ENCODE measurements at regions not wholly inside any gene's neighbourhood (a gene's known extent, or its start where the extent isn't known, plus 50 kb on each side); places are given as distances from the start of the nearest gene placed in this dataset.

- DNase-seq: no peak
Measured at GRCh38 chr17:27396045-27396444, 60.2 kb upstream of the KSR1 start.

GRCh38 chr17:27396941-27397340, 59.3 kb upstream of the KSR1 start:
- DNase-seq: no peak

- no peak for DNase-seq
Measured at GRCh38 chr17:27398691-27399090, 57.6 kb upstream of the KSR1 start.

GRCh38 chr17:27400991-27401390, 55.3 kb upstream of the KSR1 start:
- DNase-seq: no peak

- no peak for DNase-seq
Measured at GRCh38 chr17:27402943-27403342, 53.3 kb upstream of the KSR1 start.

- no peak for DNase-seq
Measured at GRCh38 chr17:27403480-27404005, 52.7 kb upstream of the KSR1 start.

- no peak for DNase-seq
Measured at GRCh38 chr17:27404676-27405075, 51.6 kb upstream of the KSR1 start.

Data from CD4-positive, alpha-beta T cell treated with Interleukin-12 subunit alpha and Interleukin-12 subunit beta, for 1 hour (primary cell).